HG02588 (cell line): ENCODE measurements at regions not wholly inside any gene's neighbourhood (a gene's known extent, or its start where the extent isn't known, plus 50 kb on each side); places are given as distances from the start of the nearest gene placed in this dataset.

Experiments
- ATAC-seq: cut with Tn5 transposase; IDR thresholded peaks from one replicate; pipeline ENCODE4 v1.9.1; 2021; ENCODE audit warnings: mild to moderate bottlenecking, moderate library complexity; ENCODE audit not compliant: unreplicated experiment

GRCh38 chr14:66099931-66100330 is 386.2 kb upstream of the CCDC196 start:
- peak; percentile 77 for ATAC-seq

- ATAC-seq = no peak
Measured at GRCh38 chr14:66101662-66102061, 384.5 kb upstream of the CCDC196 start.

GRCh38 chr14:66104486-66104885 is 381.7 kb upstream of the CCDC196 start:
- ATAC-seq = no peak

- ATAC-seq = no peak
Measured at GRCh38 chr14:66105815-66106214, 380.4 kb upstream of the CCDC196 start.

GRCh38 chr14:66109426-66109825 is 376.7 kb upstream of the CCDC196 start:
- ATAC-seq = no peak

GRCh38 chr14:66111891-66112290 is 374.3 kb upstream of the CCDC196 start:
- ATAC-seq = no peak

GRCh38 chr14:66114071-66114470 is 372.1 kb upstream of the CCDC196 start:
- no peak for ATAC-seq

- no peak for ATAC-seq
Measured at GRCh38 chr14:66115740-66116502, 370.2 kb upstream of the CCDC196 start.

- no peak for ATAC-seq
Measured at GRCh38 chr14:66116732-66117131, 369.4 kb upstream of the CCDC196 start.

- ATAC-seq = no peak
Measured at GRCh38 chr14:66117600-66117999, 368.6 kb upstream of the CCDC196 start.

GRCh38 chr14:66119606-66120231 is 366.5 kb upstream of the CCDC196 start:
- ATAC-seq = no peak

GRCh38 chr14:66120402-66120801 is 365.8 kb upstream of the CCDC196 start:
- ATAC-seq = no peak

- no peak for ATAC-seq
Measured at GRCh38 chr14:66121859-66122258, 364.3 kb upstream of the CCDC196 start.

GRCh38 chr14:66129224-66129623 is 356.9 kb upstream of the CCDC196 start:
- ATAC-seq = no peak

- ATAC-seq = no peak
Measured at GRCh38 chr14:66131111-66131510, 355.1 kb upstream of the CCDC196 start.

- ATAC-seq = no peak
Measured at GRCh38 chr14:66133666-66134065, 352.5 kb upstream of the CCDC196 start.

GRCh38 chr14:66135831-66136230 is 350.3 kb upstream of the CCDC196 start:
- ATAC-seq = no peak

- no peak for ATAC-seq
Measured at GRCh38 chr14:66137081-66137480, 349.1 kb upstream of the CCDC196 start.

- ATAC-seq = no peak
Measured at GRCh38 chr14:66139432-66139831, 346.7 kb upstream of the CCDC196 start.

GRCh38 chr14:66140213-66140918 is 345.8 kb upstream of the CCDC196 start:
- peak; percentile 73 for ATAC-seq

GRCh38 chr14:66140963-66141362 is 345.2 kb upstream of the CCDC196 start:
- ATAC-seq = no peak

GRCh38 chr14:66141733-66142132 is 344.4 kb upstream of the CCDC196 start:
- ATAC-seq = no peak
